Cerebellar cortex (tissue), 1 donor: ENCODE measurements at regions not wholly inside any gene's neighbourhood (a gene's known extent, or its start where the extent isn't known, plus 50 kb on each side); places are given as distances from the start of the nearest gene placed in this dataset.
"Not testable (repeated sequence)": the region's sequence is repeated elsewhere in the genome, so short reads cannot be mapped to it uniquely, and the experiment has no call there.

Experiments used
- DNase-seq: peaks from one replicate; pipeline ENCODE4 v3.0.0-alpha.2; 2015; ENCODE audit warnings: low spot score

- no peak for DNase-seq
These were observed 238.3 kb downstream of the COG6 start for GRCh38 chr13:39893808-39894207.

- DNase-seq = no peak
These were observed 239.1 kb downstream of the COG6 start for GRCh38 chr13:39894586-39894985.

GRCh38 chr13:39895254-39895653, 239.8 kb downstream of the COG6 start:
- no peak for DNase-seq

GRCh38 chr13:39897636-39898035, 242.2 kb downstream of the COG6 start:
- no peak for DNase-seq

- DNase-seq = no peak
These were observed 244.8 kb downstream of the COG6 start for GRCh38 chr13:39900106-39900750.

GRCh38 chr13:39904959-39905358, 249.5 kb downstream of the COG6 start:
- DNase-seq = no peak

- DNase-seq = no peak
These were observed 254.2 kb downstream of the COG6 start for GRCh38 chr13:39909634-39910033.

GRCh38 chr13:39910041-39910440, 254.6 kb downstream of the COG6 start:
- DNase-seq = no peak

GRCh38 chr13:39910833-39911232, 255.4 kb downstream of the COG6 start:
- no peak for DNase-seq

GRCh38 chr13:39913339-39913738, 257.9 kb downstream of the COG6 start:
- no peak for DNase-seq

GRCh38 chr13:39913928-39914327, 258.5 kb downstream of the COG6 start:
- DNase-seq = no peak

- DNase-seq = no peak
These were observed 260.0 kb downstream of the COG6 start for GRCh38 chr13:39915418-39915817.

- no peak for DNase-seq
These were observed 260.9 kb downstream of the COG6 start for GRCh38 chr13:39916330-39916729.

- DNase-seq = no peak
These were observed 263.3 kb downstream of the COG6 start for GRCh38 chr13:39918620-39919236.

GRCh38 chr13:39920613-39921012, 265.2 kb downstream of the COG6 start:
- DNase-seq = no peak

GRCh38 chr13:39926345-39926744, 270.9 kb downstream of the COG6 start:
- DNase-seq = no peak

- no peak for DNase-seq
These were observed 272.8 kb downstream of the COG6 start for GRCh38 chr13:39928261-39928660.

GRCh38 chr13:39929583-39929982, 274.1 kb downstream of the COG6 start:
- no peak for DNase-seq

- DNase-seq = no peak
These were observed 274.6 kb downstream of the COG6 start for GRCh38 chr13:39930060-39930459.

- no peak for DNase-seq
These were observed 275.3 kb downstream of the COG6 start for GRCh38 chr13:39930544-39931444.

- no peak for DNase-seq
These were observed 276.0 kb downstream of the COG6 start for GRCh38 chr13:39931505-39931904.

- DNase-seq = not testable (repeated sequence)
These were observed 277.1 kb downstream of the COG6 start for GRCh38 chr13:39932514-39932913.

- DNase-seq = no peak
These were observed 279.7 kb downstream of the COG6 start for GRCh38 chr13:39935155-39935554.
